B cell (primary cell): ENCODE measurements at regions not wholly inside any gene's neighbourhood (a gene's known extent, or its start where the extent isn't known, plus 50 kb on each side); places are given as distances from the start of the nearest gene placed in this dataset.

Experiments
- ATAC-seq: fragments of 200-7000 bp; cut with Tn5 transposase; one replicate; pipeline ENCODE4 v1.10.0; 2021; ENCODE audit warnings: low read depth, mild to moderate bottlenecking, moderate number of reproducible peaks, moderate library complexity
- CTCF ChIA-PET: fragments of 350-600 bp; sonication (Branson Sonifier 250); formaldehyde crosslinking; loops from one replicate; lab custom pipeline; 2021; ENCODE audit warnings: antibody characterized with exemption, inconsistent platforms; lab: Charles Lee
- POLR2A ChIA-PET: fragments of 350-600 bp; sonication (Branson Sonifier 250); formaldehyde crosslinking; loops from one replicate; lab custom pipeline; 2021; ENCODE audit warnings: antibody characterized with exemption; lab: Charles Lee
- DNase-seq: peaks from one replicate; pipeline ENCODE4 v3.0.0; 2013
- H2AFZ ChIP-seq: 2 replicates; pipeline ENCODE4 v1.6.1; 2012; ENCODE audit warnings: mild to moderate bottlenecking, low read depth, low read length; ENCODE audit not compliant: insufficient read depth, poor library complexity, severe bottlenecking
- H3K27ac ChIP-seq, 2 donors: 1 replicate in 1 of 2; 2 replicates in 1 of 2; pipeline ENCODE4 v1.5.1; 2012 to 2013; ENCODE audit warnings: low read length in 2 of 2, mild to moderate bottlenecking in 2 of 2, moderate library complexity in 1 of 2
- H3K27me3 ChIP-seq, 4 experiments: fragments of 200-600 bp in 1 of 4; sonication (generic) in 1 of 4; replicated peaks in 1 of 4; 1 replicate in 2 of 4; 2 replicates in 2 of 4; pipeline versions ENCODE4 v1.6.1 to v1.7.0; 2013 to 2016; ENCODE audit warnings: low read length in 3 of 4, mild to moderate bottlenecking in 2 of 4, mixed read lengths in 1 of 4, moderate library complexity in 1 of 4; ENCODE audit not compliant: insufficient read depth in 4 of 4, control insufficient read depth in 3 of 4; ENCODE audit errors: control extremely low read depth in 1 of 4
- H3K36me3 ChIP-seq, 2 experiments: replicated peaks in 1 of 2; 1 replicate in 1 of 2; 2 replicates in 1 of 2; pipeline versions ENCODE4 v1.6.1 to v1.7.1; 2013; ENCODE audit warnings: low read length in 1 of 2; ENCODE audit not compliant: insufficient read depth in 2 of 2, control insufficient read depth in 1 of 2; ENCODE audit errors: control extremely low read depth in 1 of 2, extremely low read depth in 1 of 2
- H3K4me1 ChIP-seq, 2 donors: fragments of 200-600 bp in 1 of 2; sonication (generic) in 1 of 2; 1 replicate in 1 of 2; 2 replicates in 1 of 2; pipeline versions ENCODE4 v1.5.1 to v1.6.1; 2013 to 2017; ENCODE audit warnings: low read length in 2 of 2; ENCODE audit not compliant: control insufficient read depth in 2 of 2, insufficient read depth in 2 of 2
- H3K4me2 ChIP-seq: replicated peaks from 2 replicates; pipeline ENCODE3; 2012; ENCODE audit warnings: mild to moderate bottlenecking, low read depth, low read length; ENCODE audit not compliant: poor library complexity, severe bottlenecking
- H3K4me3 ChIP-seq, 5 experiments: fragments of 200-600 bp in 1 of 5; sonication (generic) in 1 of 5; 1 replicate in 3 of 5; 2 replicates in 2 of 5; pipeline versions ENCODE4 v1.5.1 to v1.7.0; 2011 to 2016; ENCODE audit warnings: low read length in 4 of 5, mild to moderate bottlenecking in 4 of 5, low read depth in 2 of 5, control low read depth in 1 of 5, moderate library complexity in 1 of 5; ENCODE audit not compliant: insufficient read depth in 1 of 5; ENCODE audit errors: control extremely low read depth in 1 of 5, extremely low read depth in 1 of 5
- H3K79me2 ChIP-seq: fragments of 200-600 bp; sonication (generic); one replicate; pipeline ENCODE4 v1.6.0; 2016; ENCODE audit warnings: low read length; ENCODE audit not compliant: control insufficient read depth, insufficient read depth
- H3K9ac ChIP-seq: fragments of 200-600 bp; sonication (generic); 2 replicates; pipeline ENCODE4 v1.6.1; 2017; ENCODE audit warnings: mild to moderate bottlenecking, low read length, moderate library complexity
- H3K9me3 ChIP-seq, 3 donors: one replicate each; pipeline versions ENCODE4 v1.6.1 to v1.7.1; 2013; ENCODE audit warnings: low read length in 2 of 3; ENCODE audit not compliant: control insufficient read depth in 2 of 3, insufficient read depth in 1 of 3; ENCODE audit errors: control extremely low read depth in 1 of 3
- H4K20me1 ChIP-seq: 2 replicates; pipeline ENCODE4 v1.6.0; 2012; ENCODE audit warnings: mild to moderate bottlenecking, low read length; ENCODE audit not compliant: insufficient read depth, control insufficient read depth, poor library complexity, severe bottlenecking
- H3K27ac Mint-ChIP-seq: one replicate; pipeline ENCODE4 v1.8.0; 2021; ENCODE audit warnings: mixed read lengths
- H3K27me3 Mint-ChIP-seq: one replicate; pipeline ENCODE4 v1.8.0; 2021; ENCODE audit warnings: mixed read lengths
- H3K4me1 Mint-ChIP-seq: one replicate; pipeline ENCODE4 v1.8.0; 2021; ENCODE audit warnings: mixed read lengths
- H3K4me3 Mint-ChIP-seq: one replicate; pipeline ENCODE4 v1.8.0; 2021; ENCODE audit warnings: mixed read lengths
- H3K9me3 Mint-ChIP-seq: one replicate; pipeline ENCODE4 v1.8.0; 2022; ENCODE audit warnings: mixed read lengths; ENCODE audit not compliant: insufficient read depth
- EZH2 ChIP-seq: IDR thresholded peaks from 2 replicates; pipeline ENCODE4 v1.6.1; 2012; ENCODE audit warnings: borderline replicate concordance, low read depth, mild to moderate bottlenecking, moderate library complexity, low read length; ENCODE audit not compliant: insufficient read depth, poor library complexity, severe bottlenecking
- WGBS: methylation state at CpG from one replicate; pipeline ENCODE4 v1.1.5; 2013; ENCODE audit warnings: missing lambda C conversion rate; ENCODE audit not compliant: insufficient coverage; 5-methylcytosine and 5-hydroxymethylcytosine counted together
- intact Hi-C: fragments of 100-400 bp; cut with micrococcal nuclease; formaldehyde crosslinking; loops from one replicate; pipeline ENCODE4 v1.10.0; 2022
- TF ChIP-seq, protein P1 (sequence below): fragments of 200-600 bp; IDR thresholded peaks from one replicate; pipeline ENCODE4 v1.8.0; 2022; ENCODE audit warnings: antibody characterized with exemption, mild to moderate bottlenecking

GRCh38 chr6:84441456-84441855, 214.0 kb upstream of the CEP162 start:
- intact Hi-C loops, result no loop called here
- Histone ChIP-seq H3K27ac (no peak overlapping the region), H3K4me1 (no peaks in the 10 kb centered on the region), H2AFZ (no peak overlapping the region), H4K20me1 (no peaks in the 10 kb centered on the region), H3K79me2 (no peaks in the 10 kb centered on the region), H3K36me3 (no peaks in the 10 kb centered on the region), H3K27me3 (no peaks in the 10 kb centered on the region), H3K9me3 (no peaks in the 10 kb centered on the region), H3K9ac (no peak overlapping the region), H3K4me3 (no peak overlapping the region), H3K4me2 (no peak overlapping the region)
- ChIA-PET POLR2A (no interaction called here), CTCF (no interaction called here)
- Mint-ChIP-seq H3K27ac (no peak overlapping the region), H3K4me3 (no peak overlapping the region), H3K27me3 (no peaks in the 10 kb centered on the region), H3K9me3 (no peaks in the 10 kb centered on the region), H3K4me1 (no peaks in the 10 kb centered on the region)
- ATAC-seq (no peak), DNase-seq (no peak)
- TF ChIP-seq, protein P1, sequence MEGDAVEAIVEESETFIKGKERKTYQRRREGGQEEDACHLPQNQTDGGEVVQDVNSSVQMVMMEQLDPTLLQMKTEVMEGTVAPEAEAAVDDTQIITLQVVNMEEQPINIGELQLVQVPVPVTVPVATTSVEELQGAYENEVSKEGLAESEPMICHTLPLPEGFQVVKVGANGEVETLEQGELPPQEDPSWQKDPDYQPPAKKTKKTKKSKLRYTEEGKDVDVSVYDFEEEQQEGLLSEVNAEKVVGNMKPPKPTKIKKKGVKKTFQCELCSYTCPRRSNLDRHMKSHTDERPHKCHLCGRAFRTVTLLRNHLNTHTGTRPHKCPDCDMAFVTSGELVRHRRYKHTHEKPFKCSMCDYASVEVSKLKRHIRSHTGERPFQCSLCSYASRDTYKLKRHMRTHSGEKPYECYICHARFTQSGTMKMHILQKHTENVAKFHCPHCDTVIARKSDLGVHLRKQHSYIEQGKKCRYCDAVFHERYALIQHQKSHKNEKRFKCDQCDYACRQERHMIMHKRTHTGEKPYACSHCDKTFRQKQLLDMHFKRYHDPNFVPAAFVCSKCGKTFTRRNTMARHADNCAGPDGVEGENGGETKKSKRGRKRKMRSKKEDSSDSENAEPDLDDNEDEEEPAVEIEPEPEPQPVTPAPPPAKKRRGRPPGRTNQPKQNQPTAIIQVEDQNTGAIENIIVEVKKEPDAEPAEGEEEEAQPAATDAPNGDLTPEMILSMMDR, result no peak
- no peak for TF ChIP-seq EZH2
- WGBS, result no CpG with 5 or more reads among the region's 3 CpGs

- no peaks in the 10 kb centered on the region for H3K79me2 ChIP-seq
- no peaks in the 10 kb centered on the region for H4K20me1 ChIP-seq
- H3K4me3 Mint-ChIP-seq, result no peak overlapping the region
- H3K27me3 ChIP-seq, result no peaks in the 10 kb centered on the region
- no peak for ATAC-seq
- no peaks in the 10 kb centered on the region for H3K36me3 ChIP-seq
- H3K4me1 Mint-ChIP-seq, result no peaks in the 10 kb centered on the region
- H3K9me3 Mint-ChIP-seq, result no peaks in the 10 kb centered on the region
- no peak overlapping the region for H3K4me3 ChIP-seq
- no peak overlapping the region for H3K9ac ChIP-seq
- peaks cover 4% of the 10 kb centered on the region for H3K27me3 Mint-ChIP-seq
- H2AFZ ChIP-seq, result no peak overlapping the region
- intact Hi-C loops, result no loop called here
- no peaks in the 10 kb centered on the region for H3K4me1 ChIP-seq
- no peaks in the 10 kb centered on the region for H3K9me3 ChIP-seq
- TF ChIP-seq EZH2, result no peak
- TF ChIP-seq, protein P1, result no peak
- DNase-seq, result no peak
- ChIA-PET CTCF (no interaction called here), POLR2A (no interaction called here)
- WGBS, result 93% methylated on average over 4 of the region's 4 CpGs
- H3K4me2 ChIP-seq, result no peak overlapping the region
- H3K27ac Mint-ChIP-seq, result no peak overlapping the region
- no peak overlapping the region for H3K27ac ChIP-seq
Observed at GRCh38 chr6:84434550-84434949, 207.1 kb upstream of the CEP162 start.
